GM06990 (cell line): ENCODE measurements at regions not wholly inside any gene's neighbourhood (a gene's known extent, or its start where the extent isn't known, plus 50 kb on each side); places are given as distances from the start of the nearest gene placed in this dataset.

Experiments
- DNase-seq: peaks from one replicate; pipeline ENCODE4 v3.0.0-alpha.2; 2011; ENCODE audit not compliant: insufficient read length; ENCODE audit errors: extremely low read depth
- H3K27me3 ChIP-seq: replicated peaks from 2 replicates; pipeline ENCODE4 v1.6.0; 2011; ENCODE audit warnings: low read length; ENCODE audit not compliant: control insufficient read depth, insufficient read depth
- H3K36me3 ChIP-seq: 2 replicates; pipeline ENCODE4 v1.5.1; 2011; ENCODE audit warnings: low read length; ENCODE audit not compliant: control insufficient read depth, insufficient read depth
- H3K4me3 ChIP-seq: replicated peaks from 2 replicates; pipeline ENCODE4 v1.5.1; 2011; ENCODE audit warnings: low read depth, mild to moderate bottlenecking, control low read depth, low read length
- CTCF ChIP-seq: IDR thresholded peaks from 2 replicates; pipeline ENCODE4 v1.5.1; 2011; ENCODE audit warnings: low read length, control low read depth, mild to moderate bottlenecking, inconsistent platforms; ENCODE audit not compliant: insufficient read depth, poor library complexity, severe bottlenecking

GRCh38 chr17:74078363-74078941 lies 125.0 kb upstream of the RPL38 start:
- no peak for DNase-seq
- H3K36me3 ChIP-seq, result no peaks in the 10 kb centered on the region
- no peak overlapping the region for H3K4me3 ChIP-seq
- H3K27me3 ChIP-seq, result no peaks in the 10 kb centered on the region; the same call in 1 of the 2 replicates
- no peak for TF ChIP-seq CTCF

- Histone ChIP-seq H3K36me3 (no peaks in the 10 kb centered on the region), H3K4me3 (no peak overlapping the region), H3K27me3 (no peaks in the 10 kb centered on the region; the same call in 1 of the 2 replicates)
- DNase-seq, result no peak
- TF ChIP-seq CTCF, result no peak
These were observed 123.8 kb upstream of the RPL38 start for GRCh38 chr17:74079537-74080300.

- H3K27me3 ChIP-seq, result no peaks in the 10 kb centered on the region; the same call in 1 of the 2 replicates
- H3K4me3 ChIP-seq, result no peak overlapping the region
- H3K36me3 ChIP-seq, result no peaks in the 10 kb centered on the region
- TF ChIP-seq CTCF, result no peak
- DNase-seq, result no peak
These were observed 122.6 kb upstream of the RPL38 start for GRCh38 chr17:74080656-74081582.

GRCh38 chr17:74082886-74083285 lies 120.6 kb upstream of the RPL38 start:
- no peak overlapping the region for H3K4me3 ChIP-seq
- H3K27me3 ChIP-seq, result no peaks in the 10 kb centered on the region; the same call in 1 of the 2 replicates
- DNase-seq, result no peak
- no peaks in the 10 kb centered on the region for H3K36me3 ChIP-seq
- TF ChIP-seq CTCF, result no peak

GRCh38 chr17:74083321-74083720 lies 120.2 kb upstream of the RPL38 start:
- no peak for DNase-seq
- Histone ChIP-seq H3K4me3 (no peak overlapping the region), H3K36me3 (no peaks in the 10 kb centered on the region), H3K27me3 (no peaks in the 10 kb centered on the region; the same call in 1 of the 2 replicates)
- no peak for TF ChIP-seq CTCF
